ENCODE measurements at regions not wholly inside any gene's neighbourhood (a gene's known extent, or its start where the extent isn't known, plus 50 kb on each side); places are given as distances from the start of the nearest gene placed in this dataset.

DNA sequence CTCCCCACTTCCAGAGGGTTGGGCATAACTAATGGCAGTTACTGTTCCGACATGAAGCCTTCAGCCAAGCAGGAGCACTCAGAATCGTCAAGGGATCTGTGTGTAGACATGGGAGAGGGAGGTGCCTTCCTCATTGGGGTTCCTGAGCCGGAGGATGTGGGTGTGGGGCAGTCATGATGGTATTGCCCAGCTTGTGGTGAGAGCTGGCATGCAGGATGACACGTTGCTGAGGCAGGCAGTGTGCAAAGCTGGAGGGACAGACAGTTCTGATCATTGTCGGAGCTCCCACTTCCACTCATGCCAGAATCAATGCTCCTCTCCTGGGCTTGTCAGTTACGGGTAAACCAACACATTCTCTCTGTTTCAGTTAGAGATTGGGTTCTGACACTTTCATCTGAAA, 83.9 kb upstream of the TSC22D1 start:
- Histone ChIP-seq H3K27me3 (ENCODE audit: control insufficient read depth in 3 of 3, insufficient read depth in 3 of 3, low read depth in 1 of 3, low read length in 3 of 3) (peaks cover 0 to 7% (median 0%) of the 10 kb centered on the region in 3 experiments), H3K18ac (ENCODE audit: low read length) (peak overlapping the region; percentile 86), H2BK120ac (ENCODE audit: low read depth, low read length) (no peak overlapping the region), H3K79me1 (ENCODE audit: low read depth, low read length) (no peaks in the 10 kb centered on the region), H3K23ac (ENCODE audit: low read depth, low read length, poor library complexity) (no peak overlapping the region), H3K4me1 (ENCODE audit: control insufficient read depth in 2 of 2, insufficient read depth in 1 of 2, low read depth in 1 of 2, low read length in 2 of 2) (peaks cover 0 to 7% of the 10 kb centered on the region in 2 donors), H3K14ac (ENCODE audit: low read length) (no peak overlapping the region), H2BK5ac (ENCODE audit: low read length) (no peak overlapping the region), H2BK15ac (ENCODE audit: low read length) (peak overlapping the region; percentile 19), H4K8ac (ENCODE audit: low read depth, low read length) (no peak overlapping the region), H2BK12ac (ENCODE audit: low read length) (peak overlapping the region; percentile 85), H3K9me3 (replicated peaks in 1 of 2; ENCODE audit: control insufficient read depth in 2 of 2, insufficient read depth in 1 of 2, low read depth in 1 of 2, low read length in 2 of 2) (no peaks in the 10 kb centered on the region), H3K9ac (ENCODE audit: low read depth, low read length, poor library complexity) (no peak overlapping the region), H3K36me3 (replicated peaks in 1 of 2; ENCODE audit: control insufficient read depth in 2 of 2, insufficient read depth in 2 of 2, low read length in 2 of 2) (no peaks in the 10 kb centered on the region), H3K4me3 (ENCODE audit: low read length in 2 of 2) (no peak overlapping the region), H3K4ac (ENCODE audit: low read length) (no peak overlapping the region), H2AK5ac (ENCODE audit: low read depth, low read length) (peak overlapping the region; percentile 82), H2AFZ (ENCODE audit: low read length) (no peak overlapping the region), H4K91ac (ENCODE audit: low read depth, low read length, poor library complexity) (no peak overlapping the region), H3K4me2 (ENCODE audit: insufficient read depth, low read length, poor library complexity, severe bottlenecking) (no peak overlapping the region), H3K27ac (replicated peaks; ENCODE audit: low read length) (no peak overlapping the region)
- no peak for DNase-seq (ENCODE audit: low spot score)
- no CpG with 5 or more reads among the region's 6 CpGs for WGBS, 2 donors (ENCODE audit: extremely low coverage in 2 of 2, insufficient read length in 2 of 2, insufficient replicate concordance in 1 of 2)

DNA sequence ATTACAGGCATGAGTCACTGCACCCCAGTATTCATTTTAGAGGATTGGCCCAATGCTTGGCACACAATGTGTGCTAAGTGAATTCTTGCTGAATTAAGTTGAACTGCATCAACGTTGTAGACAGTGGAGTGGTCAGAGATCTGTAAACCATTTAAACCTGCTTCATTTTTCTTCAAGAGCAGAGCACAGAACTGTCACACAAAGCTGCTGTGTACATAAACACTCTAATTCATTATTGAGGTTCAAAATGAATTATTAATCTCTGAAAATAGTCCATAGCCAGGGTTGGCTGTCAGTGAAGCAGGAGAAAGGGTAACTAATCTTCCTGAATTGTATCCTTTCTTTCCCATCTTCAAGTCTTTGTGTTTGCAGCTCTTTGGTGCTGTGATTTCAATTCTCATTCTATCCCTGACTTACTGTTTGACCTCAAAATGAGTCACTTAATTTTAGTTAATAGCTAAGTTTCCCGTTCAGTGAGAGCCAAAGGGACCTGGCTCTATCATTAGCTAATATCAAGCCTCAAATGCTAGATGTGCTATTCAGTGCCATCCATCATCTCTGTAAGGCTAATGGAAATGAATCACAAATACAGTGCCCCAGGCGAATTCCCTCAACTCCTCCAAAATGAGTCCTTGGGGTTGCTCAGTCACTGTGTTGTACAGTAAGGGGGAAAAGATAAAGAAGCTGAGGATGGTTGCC, 77.0 kb upstream of the TSC22D1 start:
- Histone ChIP-seq H2AFZ (ENCODE audit: low read length) (no peak overlapping the region), H3K18ac (ENCODE audit: low read length) (no peak overlapping the region), H2AK5ac (ENCODE audit: low read depth, low read length) (no peak overlapping the region), H4K91ac (ENCODE audit: low read depth, low read length, poor library complexity) (no peak overlapping the region), H3K23ac (ENCODE audit: low read depth, low read length, poor library complexity) (no peak overlapping the region), H3K9me3 (replicated peaks in 1 of 2; ENCODE audit: control insufficient read depth in 2 of 2, insufficient read depth in 1 of 2, low read depth in 1 of 2, low read length in 2 of 2) (no peaks in the 10 kb centered on the region), H3K27me3 (ENCODE audit: control insufficient read depth in 3 of 3, insufficient read depth in 3 of 3, low read depth in 1 of 3, low read length in 3 of 3) (peaks cover 0 to 2% (median 0%) of the 10 kb centered on the region in 3 experiments), H2BK15ac (ENCODE audit: low read length) (no peak overlapping the region), H2BK5ac (ENCODE audit: low read length) (no peak overlapping the region), H3K4me2 (ENCODE audit: insufficient read depth, low read length, poor library complexity, severe bottlenecking) (no peak overlapping the region), H3K4me3 (ENCODE audit: low read length in 2 of 2) (no peak overlapping the region), H2BK12ac (ENCODE audit: low read length) (no peak overlapping the region), H3K14ac (ENCODE audit: low read length) (no peak overlapping the region), H3K27ac (replicated peaks; ENCODE audit: low read length) (no peak overlapping the region), H4K8ac (ENCODE audit: low read depth, low read length) (no peak overlapping the region), H2BK120ac (ENCODE audit: low read depth, low read length) (no peak overlapping the region), H3K79me1 (ENCODE audit: low read depth, low read length) (no peaks in the 10 kb centered on the region), H3K9ac (ENCODE audit: low read depth, low read length, poor library complexity) (no peak overlapping the region), H3K4ac (ENCODE audit: low read length) (no peak overlapping the region), H3K36me3 (replicated peaks in 1 of 2; ENCODE audit: control insufficient read depth in 2 of 2, insufficient read depth in 2 of 2, low read length in 2 of 2) (no peaks in the 10 kb centered on the region), H3K4me1 (ENCODE audit: control insufficient read depth in 2 of 2, insufficient read depth in 1 of 2, low read depth in 1 of 2, low read length in 2 of 2) (peaks cover 5 to 6% of the 10 kb centered on the region in 2 donors)
- DNase-seq (ENCODE audit: low spot score), result no peak
- no CpG with 5 or more reads among the region's 3 CpGs for WGBS, 2 donors (ENCODE audit: extremely low coverage in 2 of 2, insufficient read length in 2 of 2, insufficient replicate concordance in 1 of 2)

DNA sequence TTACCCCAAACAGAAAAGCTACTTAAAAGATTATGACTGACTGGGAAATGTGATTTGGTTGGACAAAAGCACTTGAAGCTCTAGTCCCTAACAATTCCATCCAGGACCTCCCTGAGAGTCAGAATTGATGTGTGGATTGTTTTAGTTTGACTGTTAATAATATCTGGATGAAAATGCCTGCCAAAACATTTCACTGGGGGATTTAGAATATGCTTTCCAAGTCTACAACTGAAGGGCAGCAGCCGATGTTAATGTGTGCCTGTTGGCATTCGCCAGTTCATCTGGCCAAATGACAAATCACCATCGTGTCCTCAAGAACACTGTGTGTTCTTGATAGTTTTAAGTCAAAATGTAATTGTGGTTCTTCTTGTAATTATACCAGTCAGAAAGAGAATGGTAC, 76.0 kb upstream of the TSC22D1 start:
- Histone ChIP-seq H2AK5ac (ENCODE audit: low read depth, low read length) (no peak overlapping the region), H3K14ac (ENCODE audit: low read length) (no peak overlapping the region), H3K27ac (replicated peaks; ENCODE audit: low read length) (no peak overlapping the region), H4K91ac (ENCODE audit: low read depth, low read length, poor library complexity) (no peak overlapping the region), H3K4ac (ENCODE audit: low read length) (no peak overlapping the region), H4K8ac (ENCODE audit: low read depth, low read length) (no peak overlapping the region), H3K4me3 (ENCODE audit: low read length in 2 of 2) (no peak overlapping the region), H2AFZ (ENCODE audit: low read length) (no peak overlapping the region), H2BK15ac (ENCODE audit: low read length) (no peak overlapping the region), H3K4me1 (ENCODE audit: control insufficient read depth in 2 of 2, insufficient read depth in 1 of 2, low read depth in 1 of 2, low read length in 2 of 2) (peaks cover 5 to 6% of the 10 kb centered on the region in 2 donors), H3K23ac (ENCODE audit: low read depth, low read length, poor library complexity) (no peak overlapping the region), H2BK12ac (ENCODE audit: low read length) (no peak overlapping the region), H3K9me3 (replicated peaks in 1 of 2; ENCODE audit: control insufficient read depth in 2 of 2, insufficient read depth in 1 of 2, low read depth in 1 of 2, low read length in 2 of 2) (no peaks in the 10 kb centered on the region), H2BK5ac (ENCODE audit: low read length) (no peak overlapping the region), H2BK120ac (ENCODE audit: low read depth, low read length) (no peak overlapping the region), H3K9ac (ENCODE audit: low read depth, low read length, poor library complexity) (no peak overlapping the region), H3K4me2 (ENCODE audit: insufficient read depth, low read length, poor library complexity, severe bottlenecking) (no peak overlapping the region), H3K27me3 (ENCODE audit: control insufficient read depth in 3 of 3, insufficient read depth in 3 of 3, low read depth in 1 of 3, low read length in 3 of 3) (peaks cover 0 to 2% (median 0%) of the 10 kb centered on the region in 3 experiments), H3K36me3 (replicated peaks in 1 of 2; ENCODE audit: control insufficient read depth in 2 of 2, insufficient read depth in 2 of 2, low read length in 2 of 2) (no peaks in the 10 kb centered on the region), H3K18ac (ENCODE audit: low read length) (no peak overlapping the region), H3K79me1 (ENCODE audit: low read depth, low read length) (no peaks in the 10 kb centered on the region)
- DNase-seq (ENCODE audit: low spot score), result no peak
- WGBS, 2 donors (ENCODE audit: extremely low coverage in 2 of 2, insufficient read length in 2 of 2, insufficient replicate concordance in 1 of 2), result no CpG with 5 or more reads among the region's 3 CpGs

GRCh38 chr13:44651724-44652123, 75.6 kb upstream of the TSC22D1 start:
- no CpG with 5 or more reads among the region's 3 CpGs for WGBS, 2 donors (ENCODE audit: extremely low coverage in 2 of 2, insufficient read length in 2 of 2, insufficient replicate concordance in 1 of 2)

More at GRCh38 chr13:44651724-44652123, 75.6 kb upstream of the TSC22D1 start:
- Histone ChIP-seq H3K4me1 (ENCODE audit: control insufficient read depth in 2 of 2, insufficient read depth in 1 of 2, low read depth in 1 of 2, low read length in 2 of 2) (peaks cover 5 to 6% of the 10 kb centered on the region in 2 donors), H3K4me3 (ENCODE audit: low read length in 2 of 2) (no peak overlapping the region), H3K9ac (ENCODE audit: low read depth, low read length, poor library complexity) (no peak overlapping the region), H2AFZ (ENCODE audit: low read length) (no peak overlapping the region), H3K4me2 (ENCODE audit: insufficient read depth, low read length, poor library complexity, severe bottlenecking) (no peak overlapping the region), H3K18ac (ENCODE audit: low read length) (no peak overlapping the region), H4K8ac (ENCODE audit: low read depth, low read length) (no peak overlapping the region), H2BK120ac (ENCODE audit: low read depth, low read length) (no peak overlapping the region), H2BK12ac (ENCODE audit: low read length) (no peak overlapping the region), H2AK5ac (ENCODE audit: low read depth, low read length) (no peak overlapping the region), H3K9me3 (replicated peaks in 1 of 2; ENCODE audit: control insufficient read depth in 2 of 2, insufficient read depth in 1 of 2, low read depth in 1 of 2, low read length in 2 of 2) (no peaks in the 10 kb centered on the region), H2BK15ac (ENCODE audit: low read length) (no peak overlapping the region), H4K91ac (ENCODE audit: low read depth, low read length, poor library complexity) (no peak overlapping the region), H3K4ac (ENCODE audit: low read length) (no peak overlapping the region), H3K27me3 (ENCODE audit: control insufficient read depth in 3 of 3, insufficient read depth in 3 of 3, low read depth in 1 of 3, low read length in 3 of 3) (peaks cover 0 to 2% (median 0%) of the 10 kb centered on the region in 3 experiments), H3K14ac (ENCODE audit: low read length) (no peak overlapping the region), H3K23ac (ENCODE audit: low read depth, low read length, poor library complexity) (no peak overlapping the region), H3K27ac (replicated peaks; ENCODE audit: low read length) (no peak overlapping the region), H2BK5ac (ENCODE audit: low read length) (no peak overlapping the region), H3K36me3 (replicated peaks in 1 of 2; ENCODE audit: control insufficient read depth in 2 of 2, insufficient read depth in 2 of 2, low read length in 2 of 2) (no peaks in the 10 kb centered on the region), H3K79me1 (ENCODE audit: low read depth, low read length) (no peaks in the 10 kb centered on the region)
- DNase-seq (ENCODE audit: low spot score), result no peak
